Upper lobe of left lung (tissue), 4 donors: ENCODE measurements at regions not wholly inside any gene's neighbourhood (a gene's known extent, or its start where the extent isn't known, plus 50 kb on each side); places are given as distances from the start of the nearest gene placed in this dataset.

ENCODE experiments used
- POLR2A ChIP-seq, 4 donors: fragments of 450-650 bp; IDR thresholded peaks; one replicate each; pipeline ENCODE4 v1.5.1; 2016 to 2017; ENCODE audit warnings: antibody characterized with exemption in 4 of 4, mild to moderate bottlenecking in 2 of 4
- POLR2AphosphoS5 ChIP-seq, 2 donors: sonication (generic); formaldehyde crosslinking; IDR thresholded peaks; one replicate each; pipeline ENCODE4 v1.5.1; 2017; ENCODE audit warnings: antibody characterized with exemption in 2 of 2
- TF ChIP-seq, protein P1 (sequence below), 6 experiments: fragments of 450-650 bp in 4 of 6; fragments of 200-600 bp in 2 of 6; sonication (generic) in 2 of 6; IDR thresholded peaks; one replicate each; pipeline ENCODE4 v1.5.1; 2016 to 2019; ENCODE audit warnings: antibody characterized with exemption in 6 of 6

DNA sequence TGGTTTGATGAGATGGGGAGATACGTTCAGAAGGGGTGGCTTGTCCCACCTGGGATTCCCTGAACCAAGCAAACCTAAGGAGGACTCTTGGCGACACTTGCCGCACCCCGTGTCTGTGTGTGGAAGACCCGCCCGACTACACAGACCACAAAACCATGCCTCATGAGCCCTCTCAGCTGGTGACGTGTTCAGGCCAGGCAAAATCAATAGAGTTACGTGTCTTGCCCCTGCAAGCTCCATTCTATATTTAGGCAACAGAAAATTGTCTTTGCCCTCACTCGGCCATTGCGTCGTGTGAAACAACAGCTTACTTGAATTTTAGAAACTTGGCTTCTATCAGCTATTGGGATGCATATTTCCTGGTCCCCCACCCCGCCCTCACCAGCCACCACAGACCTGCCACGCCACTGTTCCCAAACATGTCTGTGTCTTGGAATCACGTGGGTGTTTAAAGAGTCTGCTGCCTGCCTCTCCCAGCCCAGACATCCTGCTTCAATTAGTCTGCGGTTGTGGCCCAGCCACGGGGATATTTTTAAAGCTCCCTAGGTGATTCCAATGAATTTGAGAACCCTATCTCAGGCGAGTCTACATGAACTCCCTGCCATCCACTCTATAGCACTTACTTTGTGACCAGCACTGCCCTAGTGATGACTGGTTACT is 279.2 kb upstream of the EXOC2 start:
- TF ChIP-seq, protein P1, sequence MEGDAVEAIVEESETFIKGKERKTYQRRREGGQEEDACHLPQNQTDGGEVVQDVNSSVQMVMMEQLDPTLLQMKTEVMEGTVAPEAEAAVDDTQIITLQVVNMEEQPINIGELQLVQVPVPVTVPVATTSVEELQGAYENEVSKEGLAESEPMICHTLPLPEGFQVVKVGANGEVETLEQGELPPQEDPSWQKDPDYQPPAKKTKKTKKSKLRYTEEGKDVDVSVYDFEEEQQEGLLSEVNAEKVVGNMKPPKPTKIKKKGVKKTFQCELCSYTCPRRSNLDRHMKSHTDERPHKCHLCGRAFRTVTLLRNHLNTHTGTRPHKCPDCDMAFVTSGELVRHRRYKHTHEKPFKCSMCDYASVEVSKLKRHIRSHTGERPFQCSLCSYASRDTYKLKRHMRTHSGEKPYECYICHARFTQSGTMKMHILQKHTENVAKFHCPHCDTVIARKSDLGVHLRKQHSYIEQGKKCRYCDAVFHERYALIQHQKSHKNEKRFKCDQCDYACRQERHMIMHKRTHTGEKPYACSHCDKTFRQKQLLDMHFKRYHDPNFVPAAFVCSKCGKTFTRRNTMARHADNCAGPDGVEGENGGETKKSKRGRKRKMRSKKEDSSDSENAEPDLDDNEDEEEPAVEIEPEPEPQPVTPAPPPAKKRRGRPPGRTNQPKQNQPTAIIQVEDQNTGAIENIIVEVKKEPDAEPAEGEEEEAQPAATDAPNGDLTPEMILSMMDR (IDR thresholded peaks at IDR 0.05): no peak
- TF ChIP-seq POLR2AphosphoS5 (IDR thresholded peaks at IDR 0.05) (no peak), POLR2A (IDR thresholded peaks at IDR 0.05) (no peak)
